HepG2 (cell line): ENCODE measurements at regions not wholly inside any gene's neighbourhood (a gene's known extent, or its start where the extent isn't known, plus 50 kb on each side); places are given as distances from the start of the nearest gene placed in this dataset.

Experiments
- ATAC-seq: fragments of 200-7000 bp; cut with Tn5 transposase; 3 replicates; pipeline ENCODE4 v1.9.1; 2020; ENCODE audit warnings: mild to moderate bottlenecking, moderate library complexity
- BruUV-seq: library from RNA; stranded (reverse); fragments of 400-500 nt; replicated peaks from 2 replicates; lab custom pipeline; 2021; lab: Mats Ljungman, UMichigan
- CTCF ChIA-PET: fragments of 300-600 bp; formaldehyde crosslinking; extraction: SDS; loops from one replicate; lab custom pipeline; 2021; ENCODE audit warnings: low total read pairs, inconsistent platforms, low intra/inter-chr PET ratio; lab: Yijun Ruan, JAX
- POLR2A ChIA-PET: fragments of 350-600 bp; sonication (Branson Sonifier 250); formaldehyde crosslinking; loops from one replicate; lab custom pipeline; 2020; ENCODE audit warnings: antibody characterized with exemption, inconsistent platforms; lab: Yijun Ruan, JAX
- DNase-seq: peaks from one replicate; pipeline ENCODE4 v3.0.0-alpha.2; 2015; ENCODE audit warnings: low spot score
- FAIRE-seq: peaks from 3 replicates; lab custom pipeline; 2011; peaks lifted over from hg19 to GRCh38; lab: Jason Lieb, UNC
- H2AFZ ChIP-seq: one replicate; pipeline ENCODE4 v1.6.1; 2011; ENCODE audit warnings: low read length, inconsistent platforms
- H3K27ac ChIP-seq: fragments of 300-600 bp; 3 replicates; pipeline ENCODE4 v1.8.0; 2011; ENCODE audit warnings: mixed run types, mild to moderate bottlenecking, mixed read lengths, low read length, inconsistent platforms; ENCODE audit not compliant: insufficient read depth; ENCODE audit errors: extremely low read length
- H3K27me3 ChIP-seq, 2 experiments: fragments of 200-600 bp in 1 of 2; 2 replicates in 1 of 2; 3 replicates in 1 of 2; pipeline versions ENCODE4 v1.6.0 to v1.8.0; 2011; ENCODE audit warnings: low read length in 2 of 2, mild to moderate bottlenecking in 2 of 2, moderate library complexity in 2 of 2, inconsistent platforms in 1 of 2; ENCODE audit not compliant: insufficient read depth in 2 of 2, control insufficient read depth in 1 of 2
- H3K36me3 ChIP-seq, 2 experiments: fragments of 200-600 bp in 1 of 2; replicated peaks in 1 of 2; 2 replicates in 1 of 2; 3 replicates in 1 of 2; pipeline versions ENCODE4 v1.5.1 to v1.8.0; 2011; ENCODE audit warnings: low read length in 2 of 2, inconsistent platforms in 1 of 2; ENCODE audit not compliant: insufficient read depth in 2 of 2, control insufficient read depth in 1 of 2
- H3K4me1 ChIP-seq: 2 replicates; pipeline ENCODE4 v1.5.1; 2012; ENCODE audit warnings: low read length, inconsistent platforms; ENCODE audit not compliant: insufficient read depth
- H3K4me2 ChIP-seq: 2 replicates; pipeline ENCODE4 v1.6.0; 2011; ENCODE audit warnings: low read depth, low read length, inconsistent platforms
- H3K4me3 ChIP-seq, 3 experiments: fragments of 200-600 bp in 1 of 3; sonication (generic), shearing (Covaris generic) in 1 of 3; replicated peaks in 1 of 3; 2 replicates each; pipeline ENCODE4 v1.5.1; 2011 to 2016; ENCODE audit warnings: low read length in 3 of 3, inconsistent platforms in 2 of 3, low read depth in 2 of 3, mild to moderate bottlenecking in 2 of 3, control low read depth in 1 of 3, mixed read lengths in 1 of 3; ENCODE audit not compliant: insufficient read depth in 1 of 3
- H3K79me2 ChIP-seq: one replicate; pipeline ENCODE4 v1.6.1; 2011; ENCODE audit warnings: low read length, inconsistent platforms; ENCODE audit not compliant: insufficient read depth
- H3K9ac ChIP-seq: 2 replicates; pipeline ENCODE4 v1.6.0; 2011; ENCODE audit warnings: mild to moderate bottlenecking, low read depth, low read length, inconsistent platforms; ENCODE audit not compliant: insufficient read depth
- H3K9me3 ChIP-seq: 2 replicates; pipeline ENCODE4 v1.5.1; 2012; ENCODE audit warnings: mild to moderate bottlenecking, low read length
- H4K20me1 ChIP-seq: 2 replicates; pipeline ENCODE4 v1.6.0; 2011; ENCODE audit warnings: inconsistent platforms, mild to moderate bottlenecking, low read length, moderate library complexity; ENCODE audit not compliant: insufficient read depth
- DMAP1 ChIP-seq: IDR thresholded peaks from 2 replicates; pipeline ENCODE4 v1.6.1; 2016
- ESRRA ChIP-seq: sonication (generic); formaldehyde crosslinking; IDR thresholded peaks from 2 replicates; pipeline ENCODE4 v1.5.1; 2020; ENCODE audit warnings: mild to moderate bottlenecking, low read depth, missing genetic modification reagents
- FOXA1 ChIP-seq, 2 experiments: fragments of 450-650 bp in 1 of 2; sonication (generic) in 1 of 2; formaldehyde crosslinking in 1 of 2; IDR thresholded peaks; 2 replicates each; pipeline versions ENCODE4 v1.4.0 to v1.6.1; 2016 to 2020; ENCODE audit warnings: missing genetic modification reagents in 1 of 2
- FOXA3 ChIP-seq: IDR thresholded peaks from 2 replicates; pipeline ENCODE4 v1.6.1; 2016; ENCODE audit warnings: missing genetic modification reagents, missing compliant biosample characterization
- SALL1 ChIP-seq: sonication (generic); formaldehyde crosslinking; IDR thresholded peaks from 2 replicates; pipeline ENCODE4 v1.8.0; 2022; ENCODE audit warnings: mild to moderate bottlenecking, missing genetic modification reagents
- SOX5 ChIP-seq: IDR thresholded peaks from 2 replicates; pipeline ENCODE4 v1.6.1; 2016; ENCODE audit warnings: borderline replicate concordance
- ZHX1 ChIP-seq: sonication (generic); formaldehyde crosslinking; IDR thresholded peaks from 2 replicates; pipeline ENCODE4 v1.8.1; 2022; ENCODE audit warnings: low read depth, mild to moderate bottlenecking, missing genetic modification reagents
- ZNF432 ChIP-seq: sonication (generic); formaldehyde crosslinking; IDR thresholded peaks from 2 replicates; pipeline ENCODE4 v1.5.0; 2020; ENCODE audit warnings: missing genetic modification reagents, mild to moderate bottlenecking, borderline replicate concordance
- ZNF7 ChIP-seq: IDR thresholded peaks from 2 replicates; pipeline ENCODE4 v1.6.1; 2016; ENCODE audit warnings: missing biosample characterization, missing genetic modification reagents
- WGBS: methylation state at CpG from one replicate; pipeline ENCODE4 v1.1.6; 2017; ENCODE audit warnings: low lambda C conversion rate; 5-methylcytosine and 5-hydroxymethylcytosine counted together
- in situ Hi-C: cut with HindIII; loops from 2 replicates; pipeline ENCODE4 v1.10.0; 2017; ENCODE audit warnings: low pct_unique_long_range_greater_than_20kb; ENCODE audit not compliant: extremely low pct_ligation_motif_present
- intact Hi-C: fragments of 100-400 bp; cut with micrococcal nuclease; formaldehyde crosslinking; loops from one replicate; pipeline ENCODE4 v1.10.0; 2022; ENCODE audit not compliant: unreplicated experiment

GRCh38 chrX:120749141-120749846 is 119.4 kb upstream of the C1GALT1C1 start:
- POLR2A ChIA-PET: interaction anchor here (1.0 kb wide), 1 partner anchor 11 kb away, joined by 3 read pairs; no protein-coding TSS in a partner anchor
- in situ Hi-C loops: no loop called here
- Histone ChIP-seq H3K4me3 (peak overlapping the region in 1 of 3 experiments; percentile 23; a peak in 1 of 6 replicates), H3K9me3 (no peaks in the 10 kb centered on the region)
- no TSS peak for BruUV-seq
- no peak for TF ChIP-seq FOXA1 (IDR thresholded peaks at IDR 0.05)
- TF ChIP-seq FOXA1 (CRISPR knock-in tag; IDR thresholded peaks at IDR 0.05): 0 out of 2 replicates have a peak, but pooled peaks have one; percentile 32
- peak; percentile 22; the same call in 1 of the 2 replicates for TF ChIP-seq SALL1 (CRISPR knock-in tag)
- no peak for TF ChIP-seq ZNF432 (CRISPR knock-in tag)
- TF ChIP-seq SOX5 (CRISPR knock-in tag): no peak
- TF ChIP-seq ZHX1 (CRISPR knock-in tag): no peak
- no peak for TF ChIP-seq ESRRA
- TF ChIP-seq FOXA3 (CRISPR knock-in tag): peak; percentile 42; the same call in 1 of the 2 replicates
- TF ChIP-seq DMAP1: no peak
- peak; percentile 17; the same call in 1 of the 2 replicates for TF ChIP-seq ZNF7 (CRISPR knock-in tag)
- TF ChIP-seq, all 625 proteins: peak for 4
- Histone ChIP-seq H3K36me3 (no peaks in the 10 kb centered on the region), H3K79me2 (peaks cover 3% of the 10 kb centered on the region), H4K20me1 (no peaks in the 10 kb centered on the region), H2AFZ (no peak overlapping the region), H3K27ac (peak overlapping the region; percentile 35), H3K9ac (0 out of 2 replicates have a peak overlapping the region, but pooled peaks have one; percentile 22), H3K4me2 (peak overlapping the region; percentile 62), H3K4me1 (peaks cover 92% of the 10 kb centered on the region), H3K27me3 (no peaks in the 10 kb centered on the region)
- DNase-seq (no peak), ATAC-seq (no peak; the same call in 1 of the 3 replicates), FAIRE-seq (no peak)
- intact Hi-C loops: no loop called here
- 19% methylated on average over 3 of the region's 4 CpGs for WGBS
- CTCF ChIA-PET: no interaction called here
